ENCODE measurements at regions not wholly inside any gene's neighbourhood (a gene's known extent, or its start where the extent isn't known, plus 50 kb on each side); places are given as distances from the start of the nearest gene placed in this dataset.

DNA sequence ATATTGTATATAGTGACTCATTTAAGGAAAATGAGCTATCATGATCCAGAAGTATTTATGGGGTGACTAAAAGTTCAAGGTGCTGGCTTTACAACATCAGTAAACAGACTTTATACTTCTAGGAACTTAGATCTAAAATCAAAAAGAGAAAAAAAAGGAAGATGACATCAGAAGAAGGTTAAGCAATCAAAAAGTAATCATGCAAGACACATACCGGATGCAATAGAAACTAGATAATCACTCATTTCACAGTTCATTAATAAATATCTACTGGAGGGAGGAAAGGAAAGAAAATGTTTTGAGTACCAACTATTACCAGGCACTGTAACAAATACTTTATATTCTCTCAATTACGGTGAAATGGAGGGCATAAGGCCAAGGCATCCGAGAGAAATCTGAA, 276.4 kb downstream of the SPRY1 start:
- TF ChIP-seq, protein P1, sequence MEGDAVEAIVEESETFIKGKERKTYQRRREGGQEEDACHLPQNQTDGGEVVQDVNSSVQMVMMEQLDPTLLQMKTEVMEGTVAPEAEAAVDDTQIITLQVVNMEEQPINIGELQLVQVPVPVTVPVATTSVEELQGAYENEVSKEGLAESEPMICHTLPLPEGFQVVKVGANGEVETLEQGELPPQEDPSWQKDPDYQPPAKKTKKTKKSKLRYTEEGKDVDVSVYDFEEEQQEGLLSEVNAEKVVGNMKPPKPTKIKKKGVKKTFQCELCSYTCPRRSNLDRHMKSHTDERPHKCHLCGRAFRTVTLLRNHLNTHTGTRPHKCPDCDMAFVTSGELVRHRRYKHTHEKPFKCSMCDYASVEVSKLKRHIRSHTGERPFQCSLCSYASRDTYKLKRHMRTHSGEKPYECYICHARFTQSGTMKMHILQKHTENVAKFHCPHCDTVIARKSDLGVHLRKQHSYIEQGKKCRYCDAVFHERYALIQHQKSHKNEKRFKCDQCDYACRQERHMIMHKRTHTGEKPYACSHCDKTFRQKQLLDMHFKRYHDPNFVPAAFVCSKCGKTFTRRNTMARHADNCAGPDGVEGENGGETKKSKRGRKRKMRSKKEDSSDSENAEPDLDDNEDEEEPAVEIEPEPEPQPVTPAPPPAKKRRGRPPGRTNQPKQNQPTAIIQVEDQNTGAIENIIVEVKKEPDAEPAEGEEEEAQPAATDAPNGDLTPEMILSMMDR (IDR thresholded peaks at IDR 0.05; ENCODE audit: poor library complexity, severe bottlenecking), result no peak
- TF ChIP-seq EP300 (conservative IDR thresholded peaks at IDR 0.05; ENCODE audit: poor library complexity, severe bottlenecking) (no peak), TAF1 (IDR thresholded peaks at IDR 0.05; ENCODE audit: low read depth) (no peak), POLR2AphosphoS5 (IDR thresholded peaks at IDR 0.05) (no peak), RAD21 (conservative IDR thresholded peaks at IDR 0.05) (no peak)

Data from neural cell (in vitro differentiated cells).